Adrenal gland (tissue), 9 donors: ENCODE measurements at regions not wholly inside any gene's neighbourhood (a gene's known extent, or its start where the extent isn't known, plus 50 kb on each side); places are given as distances from the start of the nearest gene placed in this dataset.

ENCODE experiments used
- DNase-seq, 7 donors: peaks; one replicate each; pipeline ENCODE4 v3.0.0-alpha.2; 2019 to 2020
- H3K27ac ChIP-seq, 5 donors: fragments of 200-600 bp; sonication (generic) in 4 of 5; 1 replicate in 3 of 5; 2 replicates in 2 of 5; pipeline versions ENCODE4 v1.5.1 to v1.8.0; 2016 to 2020; ENCODE audit warnings: mild to moderate bottlenecking in 1 of 5
- H3K27me3 ChIP-seq: fragments of 200-600 bp; 2 replicates; pipeline ENCODE4 v1.8.0; 2021
- H3K36me3 ChIP-seq, 2 donors: fragments of 200-600 bp; replicated peaks in 1 of 2; 1 replicate in 1 of 2; 2 replicates in 1 of 2; pipeline versions ENCODE4 v1.5.1 to v1.8.0; 2018 to 2022
- H3K4me1 ChIP-seq, 2 donors: fragments of 200-600 bp; replicated peaks in 1 of 2; 1 replicate in 1 of 2; 2 replicates in 1 of 2; pipeline versions ENCODE4 v1.5.1 to v1.8.0; 2018 to 2021
- H3K4me3 ChIP-seq, 4 donors: fragments of 200-600 bp; sonication (generic) in 3 of 4; one replicate each; pipeline ENCODE4 v1.5.1; 2016 to 2018
- H3K9me3 ChIP-seq, 3 donors: fragments of 200-600 bp; sonication (generic) in 1 of 3; replicated peaks in 1 of 3; 1 replicate in 2 of 3; 2 replicates in 1 of 3; pipeline versions ENCODE4 v1.5.1 to v1.8.0; 2016 to 2021
- CTCF ChIP-seq, 6 experiments: fragments of 450-650 bp in 4 of 6; fragments of 200-600 bp in 2 of 6; sonication (generic) in 1 of 6; IDR thresholded peaks; 1 replicate in 5 of 6; 2 replicates in 1 of 6; pipeline versions ENCODE4 v1.5.1 to v1.8.0; 2016 to 2021; ENCODE audit warnings: antibody characterized with exemption in 6 of 6, mild to moderate bottlenecking in 2 of 6, moderate library complexity in 1 of 6
- POLR2A ChIP-seq, 2 donors: fragments of 450-650 bp; IDR thresholded peaks; one replicate each; pipeline ENCODE4 v1.6.1; 2017; ENCODE audit warnings: antibody characterized with exemption in 2 of 2, mild to moderate bottlenecking in 2 of 2, moderate library complexity in 1 of 2
- WGBS, 4 donors: extraction: QIAGEN DNeasy Blood & Tissue Kit in 2 of 4; methylation state at CpG; one replicate each; pipeline versions ENCODE4 v1.1.5 to v1.1.7; 2013 to 2017; 5-methylcytosine and 5-hydroxymethylcytosine counted together
- intact Hi-C, 2 donors: fragments of 100-400 bp; cut with DNase I; formaldehyde crosslinking; loops; one replicate each; pipeline versions ENCODE4 v1.14.1 to v1.15.0; 2022 to 2023
- donor health status: healthy with polysubstance abuse.
- donor health status: Bipolar disorder and iron deficiency.
- donor health status: DM: yes; HTN: yes; CAD: no.
- donor health status: DM: no; HTN: no; CAD: no.
- donor health status: DM: no; HTN: no; CAD: no.

GRCh38 chr9:124206391-124206790 lies 51.4 kb upstream of the NEK6 start:
- intact Hi-C loops = no loop called here
- Histone ChIP-seq H3K4me3 (no peak overlapping the region), H3K27me3 (no peaks in the 10 kb centered on the region), H3K36me3 (no peaks in the 10 kb centered on the region), H3K9me3 (no peaks in the 10 kb centered on the region), H3K27ac (no peak overlapping the region), H3K4me1 (no peaks in the 10 kb centered on the region)
- WGBS, 4 donors = 70 to 83% (median 82%) methylated on average over 2 of the region's 2 CpGs
- DNase-seq = no peak
- no peak for TF ChIP-seq CTCF (IDR thresholded peaks at IDR 0.05)
- TF ChIP-seq POLR2A (IDR thresholded peaks at IDR 0.05) = no peak
